T-helper 2 cell treated with Interferon-gamma antibody and Interleukin-4, amounts not matched to agents 100 ng/mL and 5 ng/mL, for 36 hours (primary cell): ENCODE measurements at regions not wholly inside any gene's neighbourhood (a gene's known extent, or its start where the extent isn't known, plus 50 kb on each side); places are given as distances from the start of the nearest gene placed in this dataset.

Experiments used
- intact Hi-C: fragments of 100-400 bp; cut with micrococcal nuclease; formaldehyde crosslinking; loops from one replicate; pipeline ENCODE4 v1.15.1; 2023

DNA sequence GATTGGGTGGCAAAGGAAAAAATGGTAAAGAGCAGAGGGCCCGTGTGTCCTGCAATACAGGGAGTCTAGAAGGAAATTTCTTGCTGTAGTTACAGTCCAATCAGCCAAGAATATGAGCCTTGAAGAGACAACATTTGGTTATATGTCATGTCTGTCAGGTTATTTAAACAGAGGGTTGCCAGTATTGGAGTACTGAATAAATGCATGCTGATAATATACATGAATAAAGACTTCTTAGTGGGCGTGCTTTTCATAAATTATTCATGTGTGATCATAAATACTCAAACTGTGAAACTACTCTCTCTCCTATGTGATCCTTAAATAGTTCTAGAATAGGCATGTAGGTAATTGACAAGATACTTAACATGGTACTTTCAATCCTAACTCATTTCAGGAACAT, 249.0 kb downstream of the CRPPA start:
- intact Hi-C loops, result no loop called here

DNA sequence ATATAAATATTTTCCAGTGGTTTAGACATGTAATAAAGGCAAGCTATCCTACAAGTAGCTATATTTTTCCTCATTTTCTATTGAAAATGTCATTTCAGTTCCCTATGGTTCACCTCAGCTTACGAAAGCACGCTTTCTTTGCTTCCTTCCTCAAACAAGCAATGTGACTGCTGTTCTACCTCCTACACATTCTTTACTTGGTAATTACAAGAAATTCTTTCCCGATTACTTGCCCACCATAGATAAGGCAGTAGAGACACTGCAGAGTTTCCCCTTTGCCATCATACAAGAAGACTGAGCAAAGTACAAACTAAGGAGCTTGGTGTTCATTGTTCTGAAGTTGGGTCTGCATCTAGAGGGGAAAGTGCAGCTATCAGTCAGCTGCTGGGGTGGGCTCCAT, 249.4 kb downstream of the CRPPA start:
- intact Hi-C loops, result no loop called here

DNA sequence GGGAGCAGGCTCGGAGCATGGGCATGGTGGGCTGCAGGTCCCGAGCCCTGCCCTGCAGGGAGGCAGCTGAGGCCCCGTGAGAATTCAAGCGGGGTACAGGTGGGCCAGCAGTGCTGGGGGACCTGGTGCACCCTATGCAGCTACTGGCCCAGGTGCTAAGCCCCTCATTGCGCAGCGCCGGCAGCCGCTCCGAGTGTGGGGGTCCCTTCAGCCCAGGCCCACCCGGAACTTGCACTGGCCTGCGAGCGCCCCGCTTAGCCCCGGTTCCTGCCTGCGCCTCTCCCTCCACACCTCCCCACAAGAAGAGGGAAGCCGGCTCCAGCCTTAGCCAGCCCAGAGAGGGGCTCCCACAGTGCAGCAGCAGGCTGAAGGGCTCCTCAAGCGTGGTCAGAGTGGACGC, 250.7 kb downstream of the CRPPA start:
- intact Hi-C loops, result no loop called here

DNA sequence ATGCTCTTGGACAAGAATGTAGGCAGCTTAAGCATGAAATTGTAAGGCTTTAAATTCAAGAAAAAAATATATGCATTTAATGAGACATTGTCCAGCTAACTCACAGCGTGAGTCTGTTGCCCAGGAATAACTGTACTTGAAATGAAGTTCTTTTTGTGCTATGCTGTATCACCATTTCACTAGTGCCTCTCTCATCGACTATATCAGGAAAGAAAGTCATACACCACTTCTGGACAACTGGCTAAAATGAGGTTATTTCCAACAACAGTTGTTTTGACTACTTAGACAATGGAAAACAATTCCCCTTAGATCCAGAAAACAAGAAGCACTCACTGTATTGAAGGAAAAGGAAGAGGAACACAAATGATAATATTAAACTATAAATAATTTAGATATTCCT, 251.8 kb downstream of the CRPPA start:
- intact Hi-C loops, result no loop called here

DNA sequence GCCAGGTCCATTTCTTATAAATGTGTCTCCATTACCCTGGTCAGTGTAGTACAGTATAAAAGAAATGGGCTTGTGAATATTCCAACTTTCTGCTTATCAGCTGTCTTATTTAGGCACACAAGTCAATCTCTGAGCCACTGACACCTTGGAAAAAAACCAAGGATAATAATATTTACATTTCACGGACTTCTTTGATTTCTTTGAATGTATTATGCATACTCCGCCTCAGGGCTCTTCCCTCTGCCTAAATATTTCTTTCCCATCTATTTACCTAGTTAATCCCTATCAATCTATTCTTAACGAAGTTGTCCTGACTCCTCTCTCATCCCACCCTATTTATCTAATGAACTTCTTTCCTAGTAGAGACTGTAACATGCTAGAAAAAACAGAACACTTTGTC, 253.8 kb downstream of the CRPPA start:
- intact Hi-C loops, result no loop called here

DNA sequence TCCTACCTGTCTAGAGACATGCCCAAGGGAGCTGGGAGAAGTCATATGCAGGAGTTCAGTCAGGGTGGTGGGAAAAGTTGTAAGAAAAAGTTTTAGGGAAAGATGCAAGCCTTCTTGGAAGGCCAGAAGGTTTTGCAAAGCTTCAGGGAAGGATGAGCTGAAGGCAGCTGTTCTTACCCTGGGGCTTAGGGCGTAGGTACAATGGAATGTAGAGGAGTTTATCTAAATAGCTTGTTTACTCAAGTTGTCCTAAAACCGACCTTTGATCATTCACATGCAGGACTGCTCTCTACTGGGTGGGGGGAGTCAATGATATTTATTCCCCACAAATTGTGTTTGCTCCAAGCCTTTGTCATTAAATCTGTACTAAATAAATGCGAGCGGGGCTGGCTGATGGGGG, 277.0 kb downstream of the CRPPA start:
- intact Hi-C loops, result no loop called here

DNA sequence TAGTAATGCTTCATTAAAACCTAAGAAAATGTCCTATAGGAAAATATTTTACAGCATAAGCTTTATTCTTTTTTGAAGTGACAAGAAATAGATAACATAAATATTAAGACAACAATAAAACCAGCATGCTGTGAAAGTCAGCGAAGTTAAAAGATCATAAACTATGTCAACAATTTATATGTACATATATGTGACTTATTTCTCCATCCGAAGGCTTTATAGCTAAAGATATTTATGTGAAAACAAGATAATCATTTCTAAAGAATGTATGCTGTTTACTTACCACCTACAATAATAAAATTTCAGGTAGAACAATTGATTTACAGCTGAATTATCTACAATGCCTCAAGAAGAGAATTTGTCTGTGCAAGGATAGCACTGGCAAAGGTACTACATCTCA, 283.4 kb downstream of the CRPPA start:
- intact Hi-C loops, result no loop called here

DNA sequence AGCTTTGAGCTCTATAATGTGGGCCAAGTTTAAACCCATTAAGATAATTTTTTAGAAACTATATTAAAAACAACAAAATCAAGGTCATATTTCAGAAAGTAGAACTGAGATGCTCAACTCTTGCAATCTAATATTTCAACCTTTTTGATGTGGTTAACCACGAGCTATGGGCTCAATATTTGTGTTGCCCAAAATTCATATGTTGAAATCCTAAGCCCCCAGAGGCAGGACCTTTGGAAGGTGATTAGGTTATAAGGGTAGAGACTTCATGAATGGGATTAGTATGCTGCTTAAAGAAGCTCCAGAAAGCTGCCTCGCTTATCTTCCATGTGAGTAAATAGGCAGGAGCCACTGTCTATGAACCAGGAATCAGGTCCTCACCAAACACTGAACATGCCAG, 284.4 kb downstream of the CRPPA start:
- intact Hi-C loops, result no loop called here

DNA sequence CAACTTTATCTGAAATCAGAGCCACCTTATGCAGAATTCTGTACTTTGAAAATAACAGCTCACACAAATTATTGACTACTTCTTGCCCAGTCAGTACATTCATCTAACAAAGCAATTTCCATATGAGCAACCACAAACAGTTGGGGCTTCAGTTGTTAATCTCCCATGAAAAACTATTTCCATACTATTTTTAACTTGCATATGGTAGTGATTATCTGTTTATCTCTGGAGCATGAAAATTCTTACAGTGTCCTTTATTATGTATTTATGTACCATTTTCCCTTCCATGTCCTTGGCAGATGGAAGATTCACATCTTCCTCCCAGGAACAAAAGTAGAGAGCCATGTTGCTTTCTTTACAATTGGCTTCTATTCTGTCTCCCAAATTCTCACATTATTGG, 285.7 kb downstream of the CRPPA start:
- intact Hi-C loops, result no loop called here

DNA sequence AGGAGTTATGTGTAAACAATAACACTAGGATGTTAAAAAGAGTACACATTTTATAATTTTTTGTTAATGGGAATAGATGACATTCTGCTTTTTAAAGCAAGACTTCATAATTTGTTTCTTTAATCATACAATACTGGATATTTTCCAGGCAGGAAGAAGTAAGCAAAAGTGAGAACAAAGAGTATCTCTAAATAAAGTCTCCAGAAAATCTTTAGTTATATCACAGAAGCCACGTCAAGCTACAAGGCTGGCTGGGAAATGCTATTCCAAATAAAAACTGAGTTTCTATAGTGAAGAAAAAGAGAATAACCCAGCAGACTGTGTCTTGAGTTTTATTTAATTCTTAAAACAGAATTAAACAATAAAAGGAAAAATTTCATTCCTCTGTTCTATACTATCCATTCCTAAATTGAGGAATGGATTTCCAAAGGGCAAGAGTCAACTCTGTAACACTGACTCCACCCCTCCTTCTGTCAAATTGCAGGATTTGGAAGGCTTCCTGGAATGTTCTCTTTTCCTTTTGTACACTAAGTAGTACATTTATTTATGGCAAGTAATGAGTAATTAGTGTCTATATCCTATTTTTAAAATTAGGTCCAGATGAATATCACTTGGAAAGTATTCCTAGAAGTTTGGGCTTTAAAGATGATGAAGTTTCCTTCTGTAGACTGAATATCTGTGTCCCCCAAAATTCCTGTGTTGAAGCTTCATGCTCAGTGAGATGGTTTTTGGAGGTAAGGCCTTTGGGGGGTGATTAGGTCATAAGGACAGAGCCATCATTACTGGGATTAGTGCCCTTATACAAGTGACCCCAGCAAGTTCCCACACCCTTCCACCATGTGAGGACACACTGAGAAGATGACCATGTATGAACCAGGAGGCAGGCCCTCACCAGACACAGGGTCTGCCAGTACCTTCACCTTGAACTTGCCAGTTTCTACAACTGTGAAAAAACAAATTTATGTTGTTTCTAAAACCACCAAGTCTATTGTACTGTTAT, 290.9 kb downstream of the CRPPA start:
- intact Hi-C loops, result no loop called here

DNA sequence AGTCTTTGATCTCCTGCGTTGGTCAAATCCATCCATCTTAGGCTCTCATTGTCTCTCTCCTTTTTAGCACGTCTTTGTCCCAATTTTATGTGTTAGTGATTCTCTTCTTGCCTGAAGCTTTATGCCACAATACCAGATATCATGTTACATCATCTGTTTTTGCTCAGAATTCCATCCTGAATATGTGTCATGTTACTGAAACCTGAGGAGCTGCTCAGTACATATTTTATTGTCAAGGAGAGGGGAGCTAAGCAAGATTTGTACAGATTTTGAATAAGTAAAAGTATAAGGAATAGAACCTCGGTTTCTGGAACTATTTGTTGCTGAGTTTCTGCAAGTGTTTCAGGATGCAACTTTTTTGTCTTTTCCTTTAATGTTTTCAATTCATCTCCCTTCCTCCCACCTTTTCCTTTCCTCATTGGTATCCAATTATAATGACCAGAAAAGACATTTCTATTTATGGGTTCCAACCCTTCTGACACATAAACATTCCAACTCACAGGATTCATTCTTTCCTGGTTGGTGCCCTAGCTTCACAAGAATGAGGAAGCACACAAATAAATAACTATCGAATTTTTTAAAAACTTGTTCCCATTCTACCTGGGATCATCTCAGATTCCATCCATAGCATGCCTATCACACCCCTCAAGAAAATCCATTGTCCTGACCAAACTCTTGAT, 291.8 kb downstream of the CRPPA start:
- intact Hi-C loops, result no loop called here

DNA sequence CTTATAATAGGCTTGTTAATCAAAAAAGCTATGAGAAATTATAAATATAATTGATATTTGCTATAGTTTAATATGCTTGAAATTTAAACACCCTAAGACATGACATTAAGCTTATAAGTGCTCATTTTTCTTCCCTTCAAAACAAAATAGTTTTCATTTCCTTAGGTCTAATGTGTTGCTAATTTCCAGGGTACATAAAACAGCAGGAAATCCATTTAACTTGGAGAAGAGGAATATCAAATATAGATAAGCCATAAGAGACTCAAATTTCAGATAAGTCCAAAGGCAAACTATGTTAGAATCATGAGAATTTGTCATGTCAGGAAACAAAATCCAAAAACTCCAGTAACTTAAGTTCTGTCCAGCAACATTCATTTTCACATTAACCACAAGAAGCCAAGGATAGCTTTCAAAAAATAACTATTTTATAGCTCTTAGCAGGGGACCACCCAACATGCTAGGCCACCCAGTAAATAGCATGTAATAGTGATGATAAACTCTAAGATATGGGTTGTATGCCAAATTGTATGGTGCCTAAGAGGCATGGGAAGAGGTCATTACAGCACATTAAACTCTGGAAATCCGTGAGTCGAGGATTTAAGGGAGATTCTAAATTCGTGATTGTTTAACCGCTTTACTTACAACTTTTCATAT, 298.1 kb downstream of the CRPPA start:
- intact Hi-C loops, result no loop called here

DNA sequence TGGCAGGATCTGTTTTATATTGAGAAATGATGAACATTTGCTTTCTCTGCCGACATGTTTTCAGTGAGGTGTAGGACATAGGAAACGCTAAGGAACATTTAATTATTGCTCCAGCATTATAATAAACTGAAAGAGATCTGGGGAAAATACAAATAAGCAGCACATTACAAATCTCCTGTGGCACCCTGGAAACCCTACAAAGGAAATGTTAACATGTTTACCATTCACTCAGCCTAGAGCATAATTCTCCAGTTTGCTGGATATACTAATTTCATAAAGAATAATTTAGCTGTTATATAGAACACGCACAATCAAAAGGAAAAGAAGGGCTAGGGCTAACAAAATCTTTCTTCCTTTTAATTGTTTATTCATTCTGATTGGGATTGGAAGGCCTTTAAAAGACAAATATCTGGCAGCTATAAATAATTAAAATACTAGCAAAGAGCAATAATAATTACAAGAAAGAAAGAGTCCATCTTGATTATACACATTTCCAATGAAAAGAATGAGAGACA, 299.4 kb downstream of the CRPPA start:
- intact Hi-C loops, result no loop called here

DNA sequence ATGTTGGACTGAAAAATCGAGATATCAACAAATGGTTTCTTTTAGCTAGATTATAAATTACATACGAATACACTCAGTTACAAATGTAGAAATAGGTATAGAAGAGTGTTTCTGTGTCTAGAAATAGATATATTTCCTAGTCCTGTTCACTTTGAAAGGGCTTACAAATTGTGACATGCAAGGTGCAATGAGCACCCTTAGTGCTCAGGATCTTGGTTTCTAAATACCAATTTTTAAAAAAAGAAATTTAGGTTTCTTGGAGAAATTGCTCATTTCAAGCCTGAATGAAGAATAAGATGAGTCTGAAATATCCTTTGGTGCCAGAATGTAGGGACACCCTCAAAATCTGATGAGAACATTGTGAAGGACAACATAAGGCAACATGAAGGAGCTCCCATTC, 306.0 kb downstream of the CRPPA start:
- intact Hi-C loops, result loop anchor here (10.0 kb wide), 1 partner anchor 449 kb away; no protein-coding TSS in a partner anchor

DNA sequence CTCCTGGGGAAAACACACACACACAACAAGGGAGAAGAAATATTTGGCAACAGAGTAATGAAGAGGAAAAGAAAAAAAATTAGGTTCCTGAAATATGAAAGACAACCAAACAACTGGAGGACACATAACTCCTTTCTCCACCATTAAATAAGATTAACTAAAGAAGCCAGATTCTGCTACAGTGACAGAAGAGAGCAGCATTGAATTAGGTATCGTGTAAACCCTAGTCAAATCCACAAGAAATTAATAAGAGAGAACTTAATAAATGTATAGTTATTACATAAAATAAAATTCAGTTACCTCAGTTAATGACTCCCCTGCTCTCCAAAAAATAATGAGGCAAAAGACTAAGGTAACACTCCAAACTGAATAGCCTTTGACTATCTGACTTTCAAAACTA, 306.7 kb downstream of the CRPPA start:
- intact Hi-C loops, result loop anchor here (10.0 kb wide), 1 partner anchor 450 kb away; no protein-coding TSS in a partner anchor

DNA sequence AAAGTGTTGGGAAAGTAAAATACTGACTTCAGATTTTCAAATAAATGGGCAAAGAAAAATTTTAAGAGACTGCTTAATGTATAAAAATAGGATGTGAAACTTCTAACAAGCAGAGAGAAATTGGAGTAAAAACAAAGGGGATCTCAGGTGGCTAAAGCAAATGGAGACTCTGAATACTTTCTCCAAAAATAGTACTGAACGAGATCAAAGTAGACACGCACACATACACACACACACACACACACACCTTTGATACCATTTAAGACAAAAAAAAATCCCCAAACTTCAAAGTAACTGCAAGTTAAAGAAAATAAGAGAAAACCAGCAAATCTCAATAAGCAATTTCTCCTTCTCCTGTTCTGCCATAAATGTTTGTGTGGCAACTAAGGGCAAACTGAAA, 307.3 kb downstream of the CRPPA start:
- intact Hi-C loops, result loop anchor here (10.0 kb wide), 1 partner anchor 451 kb away; no protein-coding TSS in a partner anchor

DNA sequence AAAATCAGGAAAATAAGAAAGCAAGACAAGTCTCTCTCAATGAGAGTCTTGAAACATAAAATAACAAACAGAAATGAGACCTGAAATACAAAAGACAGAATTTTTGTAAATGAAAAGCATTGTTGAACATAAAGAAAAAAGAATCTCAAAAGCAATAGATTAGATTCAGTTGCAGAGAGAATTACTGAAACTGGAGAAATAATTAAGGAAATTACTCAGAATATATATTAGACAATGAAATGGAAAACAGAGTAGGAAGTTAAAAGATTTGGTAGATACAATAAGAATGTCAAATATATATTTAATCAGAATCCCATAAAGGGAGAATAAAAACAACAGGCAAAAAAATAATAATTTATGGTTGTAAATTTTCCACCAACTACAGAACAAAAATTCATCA, 308.3 kb downstream of the CRPPA start:
- intact Hi-C loops, result loop anchor here (10.0 kb wide), 1 partner anchor 452 kb away; no protein-coding TSS in a partner anchor

DNA sequence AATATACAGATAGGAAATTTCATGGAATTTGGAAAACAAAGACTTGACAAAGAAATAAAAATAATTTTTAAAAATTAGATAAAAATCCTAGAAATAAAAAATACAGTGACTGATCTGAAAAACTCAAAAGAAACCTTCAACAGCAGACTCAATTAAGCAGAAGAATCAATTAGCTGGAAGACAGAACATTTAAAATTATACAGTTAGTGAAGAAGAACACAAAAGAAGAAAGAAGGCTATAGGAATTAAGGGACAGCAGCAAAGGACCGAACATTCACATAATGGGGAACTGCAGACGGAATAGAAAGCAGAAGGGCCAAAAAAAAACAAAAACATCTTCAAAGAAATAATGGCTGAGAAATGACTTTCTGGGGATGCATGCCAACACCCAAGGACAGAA, 314.5 kb downstream of the CRPPA start:
- intact Hi-C loops, result no loop called here

DNA sequence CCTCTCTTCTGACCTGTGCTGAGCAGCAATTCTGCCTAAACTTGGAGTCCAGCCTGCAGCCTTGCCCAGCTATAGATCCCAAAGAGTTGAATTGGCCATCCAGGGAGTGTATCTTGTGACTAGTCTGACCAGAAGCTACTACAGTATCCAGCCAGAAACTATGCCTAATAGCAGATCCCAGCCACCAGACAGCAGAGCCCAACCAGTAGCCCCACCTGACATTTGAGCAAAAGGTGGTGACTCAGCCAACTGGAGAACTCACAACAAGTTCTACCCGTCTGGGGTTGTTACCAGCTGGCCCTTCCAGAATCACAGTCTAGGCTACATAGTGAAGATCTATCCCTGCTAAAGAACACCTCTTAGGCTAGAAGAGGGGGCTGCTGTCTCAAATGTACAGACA, 315.0 kb downstream of the CRPPA start:
- intact Hi-C loops, result no loop called here

DNA sequence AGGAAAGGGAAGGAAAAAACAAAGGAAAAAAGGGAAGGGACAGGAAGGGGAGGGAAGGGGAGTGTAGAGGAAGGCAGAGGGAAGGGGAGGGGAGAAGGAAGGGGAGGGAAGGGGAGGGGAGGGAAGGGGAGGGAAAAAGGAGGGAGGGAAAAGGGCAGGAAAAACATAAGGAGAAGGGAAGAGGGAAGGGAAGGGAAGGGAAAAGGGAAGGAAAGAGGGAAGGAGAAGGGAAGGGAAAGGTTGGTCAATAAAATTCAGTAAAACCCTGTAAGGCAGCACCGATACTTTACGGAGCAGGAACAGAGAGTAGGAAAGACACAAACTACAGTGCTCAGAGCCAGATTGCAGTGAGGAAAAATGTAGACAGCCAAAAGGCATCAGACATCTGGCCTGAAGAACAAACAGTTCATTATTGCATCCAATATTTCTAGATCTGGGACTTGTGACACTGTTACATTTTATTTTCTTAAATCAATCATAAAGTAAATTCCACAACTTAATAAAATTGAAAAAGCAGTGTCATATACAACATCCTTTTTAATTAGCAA, 322.0 kb downstream of the CRPPA start:
- intact Hi-C loops, result no loop called here

DNA sequence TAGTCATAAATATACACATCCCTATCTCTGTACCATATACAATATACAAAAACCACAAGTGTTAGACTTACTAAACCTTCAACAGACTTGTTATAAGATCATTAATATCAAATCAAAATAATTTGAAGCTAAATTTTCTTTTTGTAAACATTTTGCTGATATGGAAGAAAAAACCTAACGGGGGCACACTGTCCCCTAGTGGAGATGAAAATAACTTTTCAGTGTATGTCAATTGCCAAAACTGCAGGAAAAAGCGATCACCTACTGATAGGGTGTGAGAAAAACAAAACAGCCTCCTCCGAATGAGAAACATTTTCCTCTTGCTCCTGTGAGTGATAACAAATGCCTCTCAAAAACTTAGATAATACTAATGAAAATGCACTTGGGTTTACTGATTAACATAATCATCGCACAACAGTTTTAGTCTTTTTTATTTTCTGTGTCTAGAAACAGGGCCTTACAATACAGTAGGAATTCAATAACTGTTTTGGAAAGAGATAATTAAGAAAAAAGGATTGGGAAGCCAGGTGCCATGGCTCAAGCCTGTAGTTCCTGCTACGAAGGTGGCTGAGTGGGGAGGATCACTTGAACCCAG, 322.7 kb downstream of the CRPPA start:
- intact Hi-C loops, result no loop called here
